Stimulated activated CD4-positive, alpha-beta T cell treated with anti-CD3 and anti-CD28 coated beads, Interleukin-4, amount 100 ng/mL, for 24 hours (primary cell): ENCODE measurements at regions not wholly inside any gene's neighbourhood (a gene's known extent, or its start where the extent isn't known, plus 50 kb on each side); places are given as distances from the start of the nearest gene placed in this dataset.
"Not testable (repeated sequence)": the region's sequence is repeated elsewhere in the genome, so short reads cannot be mapped to it uniquely, and the experiment has no call there.

Experiments used
- DNase-seq: peaks from one replicate; pipeline ENCODE4 v3.0.0-alpha.2; 2020

DNA sequence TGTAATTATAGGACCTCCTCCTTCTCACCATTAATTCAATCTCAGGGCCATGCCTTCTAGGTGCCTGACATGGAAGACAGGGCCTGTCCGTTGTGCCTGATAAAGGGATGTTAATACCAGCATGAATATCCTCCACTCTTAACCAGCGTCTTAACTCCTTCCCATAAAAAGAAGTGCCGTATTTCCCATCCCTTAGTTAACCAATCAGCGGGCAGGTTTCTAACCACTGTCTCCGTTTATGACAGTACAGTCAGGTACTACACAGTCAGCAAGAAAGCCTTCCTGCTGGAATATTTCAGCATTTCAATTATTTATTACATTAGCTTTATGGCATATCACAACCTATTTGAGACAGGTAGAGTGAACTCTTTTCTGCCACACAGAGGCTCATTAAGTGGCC lies 308.6 kb upstream of the FZD8 start:
- no peak for DNase-seq

DNA sequence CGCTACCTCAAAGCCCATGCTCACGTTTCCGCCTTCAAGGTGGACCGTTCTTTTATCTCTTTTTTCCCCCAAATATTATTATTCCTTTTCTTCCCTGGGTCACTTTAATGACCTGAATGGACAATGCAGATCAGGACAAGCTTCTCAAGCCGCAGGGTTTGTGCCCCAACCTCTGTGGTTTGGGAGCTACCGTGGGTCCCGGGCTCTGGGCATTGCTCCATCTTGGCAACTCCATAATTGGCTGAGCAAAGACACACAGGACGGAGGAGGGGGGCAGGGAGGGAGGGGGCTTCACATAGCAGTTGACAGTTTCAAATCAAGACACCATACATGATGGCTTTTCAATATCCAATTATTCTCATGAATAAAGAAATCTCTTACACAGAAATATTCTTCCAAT lies 308.1 kb upstream of the FZD8 start:
- DNase-seq = no peak

DNA sequence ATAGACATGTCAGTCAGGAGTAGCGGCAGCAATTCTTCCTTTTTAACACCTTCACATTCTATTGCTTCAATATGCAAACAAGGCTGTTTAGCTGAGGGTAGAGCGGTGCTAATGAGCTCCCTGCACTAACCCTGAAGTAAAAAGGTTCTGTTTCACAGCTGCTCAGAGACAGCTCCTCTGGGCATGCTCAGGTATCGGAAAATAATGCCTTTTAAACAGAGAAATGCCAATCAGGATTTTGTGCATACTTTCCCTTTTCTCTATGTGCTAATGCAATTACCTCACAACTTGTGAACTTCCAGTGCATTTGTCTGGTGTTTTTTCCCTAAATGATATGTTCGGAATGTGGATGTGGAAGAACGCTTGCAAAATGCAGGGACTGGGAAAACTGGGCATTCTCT lies 307.7 kb upstream of the FZD8 start:
- DNase-seq = no peak

DNA sequence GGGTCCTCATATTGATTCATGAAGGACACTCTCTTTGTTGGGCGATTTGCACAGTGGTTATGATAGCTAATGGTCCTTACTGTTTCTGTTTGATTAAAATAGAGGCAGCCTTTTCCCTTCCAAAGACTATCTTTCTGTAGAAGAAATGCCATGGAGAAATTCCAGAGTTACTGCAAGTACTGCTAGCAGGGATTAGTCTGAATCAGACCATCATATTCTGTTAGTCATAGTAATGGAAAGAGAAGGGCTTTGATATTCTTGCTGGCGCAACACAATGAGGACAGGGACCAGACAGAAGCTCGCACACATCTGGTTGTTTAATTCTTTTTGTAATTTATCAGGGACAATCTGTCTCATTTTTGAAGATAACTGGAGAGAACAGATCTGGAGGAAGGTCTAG lies 304.5 kb upstream of the FZD8 start:
- no peak for DNase-seq

DNA sequence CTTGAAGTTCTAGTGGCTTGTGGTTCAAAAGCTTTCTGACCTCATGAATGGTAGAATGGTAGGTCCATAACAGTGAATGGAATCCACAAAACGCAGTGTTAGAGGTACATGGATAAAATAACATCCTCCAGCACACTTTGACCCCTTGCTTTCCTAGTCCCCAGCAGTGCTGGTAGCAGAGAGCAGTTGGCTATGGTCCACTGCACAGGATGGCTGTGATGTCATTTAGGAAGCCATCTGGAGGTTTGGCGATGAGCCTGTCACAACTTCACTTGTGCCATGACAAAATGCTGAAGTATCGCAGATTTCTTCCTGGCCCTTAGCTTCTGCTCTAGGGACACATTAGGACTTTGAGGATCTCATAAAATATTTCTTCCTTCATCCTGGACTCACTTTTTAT lies 300.0 kb upstream of the FZD8 start:
- DNase-seq = no peak

DNA sequence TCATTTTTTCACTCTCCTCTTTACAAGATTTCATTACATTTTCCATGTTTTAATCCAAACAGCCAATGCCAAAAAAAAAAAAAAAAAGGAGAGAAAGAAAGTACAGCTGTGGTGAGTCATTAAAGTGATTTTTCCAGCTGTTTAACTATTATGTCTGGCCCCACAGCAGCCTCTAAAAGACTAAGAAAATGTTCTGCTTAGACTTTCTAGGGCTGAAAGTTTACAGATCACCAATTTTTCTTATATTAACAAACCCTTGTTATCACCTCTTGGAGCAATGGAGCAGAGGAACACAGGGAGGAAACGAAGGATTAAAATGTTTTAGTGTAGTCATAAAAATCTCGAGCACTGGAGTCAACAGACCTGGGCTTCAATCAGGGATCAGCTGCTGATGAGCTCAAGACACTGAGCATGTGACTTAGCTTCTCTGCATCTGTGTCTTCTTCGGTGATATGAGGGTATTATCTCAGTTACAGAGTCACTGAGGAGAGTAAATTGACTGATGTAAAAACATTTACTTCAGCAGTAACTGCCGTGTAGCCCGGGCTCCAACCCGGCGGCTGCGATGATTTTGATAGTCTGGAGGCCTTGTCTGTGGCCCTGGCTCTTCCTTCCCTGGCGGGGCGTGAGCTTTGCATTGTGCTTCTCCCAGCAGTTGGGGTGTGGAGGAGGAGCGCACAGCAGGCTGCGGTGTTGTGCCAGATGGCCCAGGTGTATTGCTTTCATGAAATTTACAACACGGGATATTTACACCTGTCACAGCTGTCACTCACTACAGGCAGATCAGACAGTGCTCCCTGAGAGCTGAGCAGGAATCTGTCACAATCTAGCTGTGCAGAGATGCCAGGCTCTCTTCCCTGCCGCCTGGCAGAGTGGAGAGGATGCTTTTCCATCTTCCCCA lies 298.3 kb upstream of the FZD8 start:
- no peak for DNase-seq

DNA sequence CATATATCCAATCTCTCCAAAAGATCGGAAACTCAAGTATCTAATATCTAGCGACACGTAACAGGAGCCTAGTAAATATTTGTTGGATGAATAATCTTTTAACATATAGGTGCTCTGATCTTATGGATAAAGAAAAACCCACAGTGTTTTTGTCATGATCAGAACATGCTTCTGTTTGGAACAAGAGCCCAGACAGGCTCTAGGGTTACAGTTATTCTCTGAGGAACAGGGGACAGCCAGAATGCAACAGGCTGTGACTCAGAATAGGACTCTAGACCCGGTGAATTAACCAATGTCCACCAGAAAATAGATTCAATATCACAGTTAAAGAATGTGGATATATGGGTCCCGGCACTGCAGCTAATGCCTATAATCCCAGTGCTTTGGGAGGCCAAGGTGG lies 296.1 kb upstream of the FZD8 start:
- DNase-seq = no peak

DNA sequence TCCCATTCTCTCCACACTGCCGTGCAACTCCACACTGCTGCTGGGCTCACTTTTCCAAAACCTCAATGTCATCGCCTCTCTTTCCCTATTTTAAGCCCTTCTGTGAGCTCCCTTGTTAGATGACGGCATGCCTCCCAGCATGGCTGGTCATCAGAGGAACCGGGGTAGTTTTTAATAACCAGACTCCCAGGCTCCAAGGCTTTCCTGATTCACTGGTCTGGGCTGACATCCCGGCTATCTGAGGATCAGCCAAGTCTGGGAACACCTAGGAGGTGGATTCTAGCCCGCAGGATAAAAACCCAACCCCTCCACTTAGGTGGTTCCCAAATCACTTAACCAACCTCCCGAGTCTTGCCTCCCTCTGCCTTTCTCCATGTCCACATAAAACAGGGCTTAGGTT lies 295.4 kb upstream of the FZD8 start:
- no peak for DNase-seq

DNA sequence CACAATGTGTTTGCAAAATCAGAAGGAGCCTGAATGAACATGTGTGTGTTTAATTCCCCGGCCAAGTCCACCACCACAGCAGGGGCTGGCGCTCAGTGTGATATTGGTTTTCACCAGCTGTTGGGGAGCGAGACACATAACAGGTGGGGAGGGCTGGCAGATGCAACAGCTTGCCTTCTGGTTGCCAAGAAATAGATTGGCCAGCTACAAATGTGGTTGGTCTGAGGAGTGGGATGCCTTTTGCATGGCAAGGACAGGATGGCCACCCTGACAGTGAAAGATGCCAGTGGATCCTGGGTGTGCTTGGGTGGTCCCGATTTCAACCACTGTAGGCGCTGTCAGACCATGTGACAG lies 292.5 kb upstream of the FZD8 start:
- DNase-seq = no peak

DNA sequence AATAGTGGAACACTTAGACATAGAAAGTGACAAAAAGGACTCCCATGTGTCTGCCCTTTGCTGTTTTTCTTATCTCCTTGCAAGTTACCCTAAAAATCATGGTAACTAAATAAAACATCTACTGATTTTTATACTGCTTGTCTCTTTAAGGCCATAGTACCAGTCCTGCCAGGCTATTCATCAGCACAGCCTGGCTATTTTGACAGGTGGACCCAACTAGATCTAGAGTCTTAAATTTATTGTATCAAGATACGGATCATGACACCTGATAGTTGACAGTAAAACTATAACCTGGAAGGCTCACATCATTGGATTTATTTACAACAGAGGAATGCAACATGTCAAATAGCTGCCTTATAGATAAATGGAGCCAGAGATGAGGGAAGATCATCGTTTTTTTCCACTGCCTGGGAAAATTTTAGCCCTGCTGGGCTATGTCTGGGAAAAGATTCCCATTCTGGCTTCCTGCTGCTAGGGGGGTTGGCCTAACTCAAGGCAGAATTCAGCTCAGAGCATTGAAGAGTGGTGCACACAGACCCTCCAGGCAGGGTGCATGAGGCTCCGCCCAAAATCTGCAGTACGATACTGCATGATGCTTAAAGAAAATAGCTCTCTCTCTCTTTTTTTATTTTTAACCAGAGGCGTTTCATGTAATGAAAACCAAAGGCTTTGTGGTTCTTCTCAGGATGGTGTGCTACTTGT lies 292.0 kb upstream of the FZD8 start:
- no peak for DNase-seq

DNA sequence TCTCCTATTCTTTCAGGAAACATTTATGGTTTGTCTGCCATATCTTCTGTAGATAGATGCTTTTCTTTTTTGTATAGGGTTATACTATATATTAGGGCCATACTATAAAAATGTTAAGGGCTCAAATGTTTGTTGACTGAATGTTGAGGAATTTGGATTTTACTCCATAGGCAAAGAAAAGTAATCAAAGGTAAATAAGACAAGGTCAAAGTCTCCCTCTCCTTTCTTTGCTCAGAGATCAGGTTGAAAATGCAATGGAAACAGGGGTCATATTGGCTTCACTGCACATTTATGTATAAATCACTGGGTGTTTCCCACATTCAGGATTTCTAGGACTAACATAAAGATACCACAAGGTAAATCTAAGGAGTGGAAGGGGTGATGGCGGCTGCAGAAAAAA lies 291.4 kb upstream of the FZD8 start:
- no peak for DNase-seq

DNA sequence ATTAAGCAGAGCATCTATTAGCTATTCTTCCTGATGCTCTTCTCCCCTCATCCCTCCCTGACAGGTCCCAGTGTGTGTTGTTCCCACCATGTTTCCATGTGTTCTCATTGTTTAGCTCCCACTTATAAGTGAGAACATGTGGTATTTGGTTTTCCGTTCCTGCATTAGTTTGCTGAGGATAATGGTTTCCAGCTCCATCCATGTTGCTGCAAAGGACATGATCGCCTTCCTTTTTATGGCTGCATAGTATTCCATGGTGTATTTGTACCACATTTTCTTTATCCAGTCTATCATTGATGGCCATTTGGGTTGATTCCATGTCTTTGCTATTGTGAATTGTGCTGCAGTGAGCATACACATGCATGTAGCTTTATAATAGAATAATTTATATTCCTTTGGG lies 287.9 kb upstream of the FZD8 start:
- DNase-seq = not testable (repeated sequence)

DNA sequence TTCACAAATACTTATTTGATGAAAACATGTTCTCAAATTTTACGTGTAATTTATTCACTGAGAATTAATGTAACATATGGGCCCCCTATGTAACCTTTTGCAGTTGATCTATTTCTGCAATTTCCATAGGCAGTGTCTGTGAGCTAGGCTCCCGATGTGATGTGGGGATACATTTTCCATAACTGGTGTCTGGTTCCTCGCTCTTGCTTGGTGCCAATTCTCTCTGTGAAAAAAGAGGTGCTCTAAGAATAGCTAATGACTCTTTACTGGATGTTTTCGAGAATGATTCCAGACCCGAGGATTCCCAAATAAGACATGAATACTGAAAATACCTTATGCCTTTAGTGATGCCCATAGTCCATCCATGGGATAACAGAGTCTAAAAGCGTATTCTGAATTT lies 286.7 kb upstream of the FZD8 start:
- DNase-seq = no peak

DNA sequence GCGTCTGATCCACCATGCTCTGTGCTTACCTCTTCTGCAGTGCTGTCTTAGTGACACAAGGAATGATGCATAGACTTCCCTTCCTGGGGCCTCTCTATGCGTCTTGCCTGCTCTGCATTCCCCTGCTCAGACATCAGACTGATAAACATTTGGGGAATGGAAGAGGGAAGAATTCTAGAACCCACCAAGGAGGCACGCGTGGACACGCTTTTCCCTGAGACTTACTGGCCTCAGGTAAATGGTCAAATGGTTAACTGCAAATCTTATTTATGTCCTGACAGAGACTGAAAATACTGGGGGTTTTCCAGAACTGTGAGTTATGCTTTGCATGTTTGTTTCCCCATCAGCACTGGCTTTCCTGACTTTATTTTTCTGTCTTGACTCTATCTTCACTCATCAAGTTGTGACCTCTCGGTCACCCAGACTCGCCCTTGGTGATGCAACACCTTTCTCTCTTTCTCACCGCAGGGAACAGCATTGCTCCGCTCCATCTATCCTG lies 285.9 kb upstream of the FZD8 start:
- no peak for DNase-seq

DNA sequence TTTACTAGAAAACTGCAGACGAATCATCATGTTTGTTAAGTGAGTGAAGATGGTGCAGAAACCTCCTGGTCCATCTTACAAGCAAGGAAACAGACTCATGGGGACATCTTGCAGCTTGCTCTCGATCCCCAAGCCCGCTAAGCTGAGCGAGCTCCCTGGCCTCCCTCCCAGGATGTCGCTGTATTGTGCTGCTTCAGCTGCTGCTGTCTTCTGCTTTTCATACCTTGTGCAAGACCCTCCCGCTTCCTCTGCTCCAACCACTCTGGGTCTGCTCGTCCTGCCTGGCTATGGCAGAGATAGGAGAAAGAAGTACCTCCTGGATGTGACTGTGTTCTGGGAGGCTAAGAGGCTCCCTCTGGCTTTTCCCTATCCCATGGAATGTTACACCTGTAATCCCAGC lies 285.2 kb upstream of the FZD8 start:
- no peak for DNase-seq

DNA sequence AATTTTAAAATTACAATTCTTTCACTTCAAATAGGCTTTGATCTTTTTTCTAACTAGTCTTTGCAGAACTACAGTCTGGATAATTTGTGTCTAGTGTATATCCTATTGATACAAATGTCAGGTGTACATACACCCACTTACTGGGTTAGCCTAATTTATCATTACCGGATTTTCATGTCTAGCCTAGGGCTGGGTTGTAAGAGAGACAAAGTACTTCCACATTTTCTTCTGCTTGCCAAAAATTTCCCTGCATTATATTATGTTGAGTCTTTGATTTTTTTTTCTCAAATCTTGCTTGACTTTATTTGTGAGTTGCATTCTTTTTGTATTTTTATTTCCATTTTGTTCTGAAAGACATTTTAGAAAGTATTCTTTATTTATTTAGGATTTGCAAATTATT lies 284.8 kb upstream of the FZD8 start:
- DNase-seq = no peak

DNA sequence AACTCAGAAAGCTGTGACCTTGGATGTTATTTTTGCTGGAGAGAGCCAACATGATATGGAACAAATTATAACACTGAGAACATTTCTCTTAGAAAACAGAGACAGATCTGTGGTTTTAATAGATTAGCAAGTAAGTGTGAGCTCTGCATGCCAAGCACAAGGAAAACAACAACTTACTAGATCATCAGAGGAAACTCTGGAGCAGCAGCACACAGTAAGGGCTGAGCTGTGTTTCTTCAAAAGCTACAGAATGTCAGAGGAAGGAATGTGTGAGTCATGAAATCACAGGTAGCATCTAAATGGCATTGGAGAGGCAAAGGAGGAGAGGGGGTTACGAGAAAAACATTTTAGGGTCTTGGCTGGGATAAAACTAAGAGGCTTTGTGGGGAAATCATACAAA lies 283.4 kb upstream of the FZD8 start:
- no peak for DNase-seq

DNA sequence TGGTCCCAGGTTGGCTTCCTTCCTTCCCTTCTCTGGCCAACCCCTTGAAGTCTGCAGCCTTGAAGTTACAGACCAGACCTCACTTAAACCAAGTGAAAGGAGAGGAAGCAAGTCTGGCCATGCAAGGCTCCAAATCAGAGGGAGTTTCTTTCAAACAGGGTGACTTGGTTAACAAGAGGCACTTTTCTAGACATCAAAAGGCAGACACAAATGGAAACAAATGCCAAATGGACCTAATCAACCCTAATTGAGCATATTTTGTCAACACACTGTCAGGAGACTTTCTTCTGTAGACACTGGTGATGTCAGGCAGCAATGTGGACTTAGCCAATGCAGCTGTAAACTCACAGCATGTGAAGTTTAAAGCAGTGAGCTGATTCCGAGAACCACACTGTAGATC lies 282.7 kb upstream of the FZD8 start:
- no peak for DNase-seq

DNA sequence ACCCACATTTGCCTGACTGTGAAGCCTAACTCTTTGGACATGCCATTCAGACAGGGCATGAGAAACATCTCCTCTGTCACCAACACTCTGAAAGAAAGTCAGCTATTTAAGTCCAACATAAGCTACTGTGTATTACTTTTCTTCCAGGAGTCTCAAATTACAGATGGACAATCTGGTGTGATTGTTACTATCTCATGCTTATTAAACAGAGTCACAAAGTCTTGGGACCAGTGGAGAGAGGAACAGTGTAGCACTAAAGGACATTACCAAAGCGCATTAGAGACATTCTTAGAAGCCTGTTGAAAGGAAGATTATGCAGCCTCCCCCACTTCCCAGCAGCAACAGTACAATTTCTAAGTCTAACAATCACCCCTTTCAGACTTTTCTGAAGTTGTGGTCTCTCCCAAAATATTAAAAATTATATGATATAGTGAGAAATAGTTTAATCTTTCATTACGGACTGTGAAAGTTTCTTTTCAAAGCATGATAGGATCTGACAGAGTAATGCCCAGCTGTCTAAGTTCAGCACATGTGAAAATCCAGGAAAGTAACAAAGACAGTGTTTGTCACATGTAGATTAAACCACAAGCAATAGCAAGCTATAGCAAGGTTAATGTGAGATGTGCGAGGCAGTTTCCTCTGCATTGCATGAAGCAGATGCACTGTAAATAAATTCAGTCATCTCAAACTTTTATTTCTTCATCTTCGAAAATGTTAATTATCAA lies 280.9 kb upstream of the FZD8 start:
- DNase-seq = no peak

DNA sequence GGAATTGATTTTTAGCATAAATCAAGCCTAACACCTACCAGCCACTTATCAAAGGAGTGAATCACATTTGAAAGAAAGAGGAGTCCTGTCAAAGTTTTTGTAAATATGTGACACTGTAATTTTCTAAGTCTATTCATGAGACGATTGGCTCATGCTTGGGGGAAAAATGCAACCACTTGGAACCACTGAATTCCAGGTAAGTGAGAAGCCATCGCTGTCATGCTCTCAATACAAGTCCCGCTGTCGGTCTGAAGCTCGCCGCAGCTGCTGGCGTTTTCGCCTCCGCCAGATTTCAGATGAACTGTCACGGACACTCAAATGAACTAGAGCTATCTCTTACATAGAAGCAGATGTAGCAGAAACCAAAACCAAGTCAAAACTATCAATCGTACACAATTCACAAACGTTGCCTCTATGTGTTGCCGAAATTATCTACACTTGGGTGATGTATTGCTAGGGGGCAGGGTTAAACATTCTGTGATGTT lies 279.8 kb upstream of the FZD8 start:
- no peak for DNase-seq

DNA sequence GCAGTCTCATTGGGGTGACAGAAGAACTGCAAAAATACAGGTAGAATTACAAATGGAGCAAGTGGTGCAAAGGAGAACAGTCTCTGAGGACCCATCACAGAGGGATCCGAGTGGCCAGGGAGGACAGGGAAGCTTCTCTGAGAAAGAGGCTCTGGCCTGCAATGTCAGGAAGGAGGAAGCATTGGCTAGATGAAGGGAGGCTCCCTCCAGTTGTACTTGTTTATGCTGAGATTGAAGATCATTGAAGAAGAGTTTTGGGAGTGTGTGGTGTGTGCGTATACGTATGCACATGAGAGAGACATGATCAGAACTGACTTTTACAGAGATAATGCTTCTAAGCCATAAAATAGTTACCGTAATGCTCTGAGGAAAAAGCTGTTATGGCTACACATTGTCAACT lies 274.7 kb upstream of the FZD8 start:
- no peak for DNase-seq

DNA sequence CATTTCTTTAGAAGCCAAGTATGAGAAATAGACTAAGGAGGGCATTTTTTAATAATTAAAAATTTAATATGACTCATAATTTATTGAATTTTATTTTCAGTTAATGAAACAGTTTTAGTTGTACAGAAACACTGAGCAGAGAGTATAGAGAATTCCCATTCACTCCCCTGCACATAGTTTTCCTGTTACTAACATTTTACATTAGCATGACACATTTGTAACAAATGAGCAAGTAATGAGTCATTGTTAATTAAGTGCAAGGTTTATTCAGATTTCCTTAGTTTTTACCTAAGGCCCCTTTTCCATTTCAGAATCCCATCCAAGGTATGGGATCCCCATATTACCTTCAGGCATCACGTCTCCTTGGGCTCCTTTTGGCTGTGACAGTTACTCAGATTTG lies 271.5 kb upstream of the FZD8 start:
- DNase-seq = no peak
